Caco-2 (cell line): ENCODE measurements at regions not wholly inside any gene's neighbourhood (a gene's known extent, or its start where the extent isn't known, plus 50 kb on each side); places are given as distances from the start of the nearest gene placed in this dataset.

ENCODE experiments used
- BruUV-seq: library from RNA; stranded (reverse); fragments of 400-500 nt; replicated peaks from 2 replicates; lab custom pipeline; 2021; lab: Mats Ljungman, UMichigan
- CTCF ChIA-PET: fragments of 300-600 bp; sonication (Branson Sonifier 250); formaldehyde crosslinking; loops from one replicate; lab custom pipeline; 2022; ENCODE audit warnings: antibody characterized with exemption; lab: Charles Lee
- POLR2A ChIA-PET: fragments of 300-600 bp; sonication (Branson Sonifier 250); formaldehyde crosslinking; loops from one replicate; lab custom pipeline; 2022; ENCODE audit warnings: antibody characterized with exemption; lab: Charles Lee
- DNase-seq, 2 experiments: peaks; one replicate each; pipeline versions ENCODE4 v3.0.0 to v3.0.0-alpha.2; 2020 to 2022
- H3K27me3 ChIP-seq: replicated peaks from 2 replicates; pipeline ENCODE4 v1.6.0; 2011; ENCODE audit warnings: low read length; ENCODE audit not compliant: control insufficient read depth, insufficient read depth
- H3K36me3 ChIP-seq: 2 replicates; pipeline ENCODE4 v1.5.1; 2011; ENCODE audit warnings: low read length; ENCODE audit not compliant: control insufficient read depth, insufficient read depth
- H3K4me1 ChIP-seq: fragments of 250-450 bp; sonication (Bioruptor Pico); 2 replicates; pipeline ENCODE4 v1.5.1; 2020; ENCODE audit warnings: mild to moderate bottlenecking
- H3K4me3 ChIP-seq: 2 replicates; pipeline ENCODE4 v1.5.1; 2011; ENCODE audit warnings: low read depth, mild to moderate bottlenecking, control low read depth, low read length
- H3K9me3 ChIP-seq: fragments of 250-450 bp; sonication (Bioruptor Pico); 2 replicates; pipeline ENCODE4 v1.5.1; 2020; ENCODE audit warnings: mild to moderate bottlenecking, moderate library complexity
- H3K27ac Mint-ChIP-seq: one replicate; pipeline ENCODE4 v1.8.0; 2022; ENCODE audit warnings: mixed read lengths; ENCODE audit not compliant: unreplicated experiment
- H3K27me3 Mint-ChIP-seq: one replicate; pipeline ENCODE4 v1.8.0; 2022; ENCODE audit warnings: mixed read lengths; ENCODE audit not compliant: insufficient read depth, unreplicated experiment
- H3K36me3 Mint-ChIP-seq: one replicate; pipeline ENCODE4 v1.8.0; 2022; ENCODE audit warnings: mild to moderate bottlenecking, mixed read lengths; ENCODE audit not compliant: insufficient read depth, unreplicated experiment
- H3K4me1 Mint-ChIP-seq: one replicate; pipeline ENCODE4 v1.8.0; 2022; ENCODE audit warnings: low read depth, mixed read lengths; ENCODE audit not compliant: unreplicated experiment
- H3K4me3 Mint-ChIP-seq: one replicate; pipeline ENCODE4 v1.8.0; 2022; ENCODE audit warnings: mild to moderate bottlenecking, moderate library complexity, mixed read lengths; ENCODE audit not compliant: unreplicated experiment
- H3K9me3 Mint-ChIP-seq: one replicate; pipeline ENCODE4 v1.8.0; 2022; ENCODE audit warnings: mixed read lengths; ENCODE audit not compliant: unreplicated experiment
- intact Hi-C: fragments of 100-400 bp; cut with micrococcal nuclease; formaldehyde crosslinking; loops from one replicate; pipeline ENCODE4 v1.10.0; 2022; ENCODE audit not compliant: unreplicated experiment
- TF ChIP-seq, protein P1 (sequence below), 2 experiments: fragments of 200-600 bp in 1 of 2; IDR thresholded peaks; 1 replicate in 1 of 2; 2 replicates in 1 of 2; pipeline versions ENCODE4 v1.5.1 to v1.8.0; 2011 to 2022; ENCODE audit warnings: antibody characterized with exemption in 1 of 2, control low read depth in 1 of 2, inconsistent platforms in 1 of 2, low read depth in 1 of 2, low read length in 1 of 2, mild to moderate bottlenecking in 1 of 2, moderate library complexity in 1 of 2; ENCODE audit not compliant: insufficient read depth in 1 of 2, severe bottlenecking in 1 of 2, unreplicated experiment in 1 of 2

GRCh38 chr21:19759836-19760235, 1238.4 kb upstream of the NCAM2 start:
- no TSS peak for BruUV-seq
- H3K9me3 ChIP-seq = no peaks in the 10 kb centered on the region
- ChIA-PET CTCF (no interaction called here), POLR2A (no interaction called here)
- Mint-ChIP-seq H3K4me1 (no peaks in the 10 kb centered on the region), H3K27me3 (peaks cover 3% of the 10 kb centered on the region), H3K36me3 (no peaks in the 10 kb centered on the region), H3K4me3 (no peak overlapping the region), H3K27ac (no peak overlapping the region), H3K9me3 (no peaks in the 10 kb centered on the region)
- DNase-seq = no peak
- no peaks in the 10 kb centered on the region for H3K27me3 ChIP-seq
- intact Hi-C loops = no loop called here
- H3K36me3 ChIP-seq = no peaks in the 10 kb centered on the region
- TF ChIP-seq, protein P1, sequence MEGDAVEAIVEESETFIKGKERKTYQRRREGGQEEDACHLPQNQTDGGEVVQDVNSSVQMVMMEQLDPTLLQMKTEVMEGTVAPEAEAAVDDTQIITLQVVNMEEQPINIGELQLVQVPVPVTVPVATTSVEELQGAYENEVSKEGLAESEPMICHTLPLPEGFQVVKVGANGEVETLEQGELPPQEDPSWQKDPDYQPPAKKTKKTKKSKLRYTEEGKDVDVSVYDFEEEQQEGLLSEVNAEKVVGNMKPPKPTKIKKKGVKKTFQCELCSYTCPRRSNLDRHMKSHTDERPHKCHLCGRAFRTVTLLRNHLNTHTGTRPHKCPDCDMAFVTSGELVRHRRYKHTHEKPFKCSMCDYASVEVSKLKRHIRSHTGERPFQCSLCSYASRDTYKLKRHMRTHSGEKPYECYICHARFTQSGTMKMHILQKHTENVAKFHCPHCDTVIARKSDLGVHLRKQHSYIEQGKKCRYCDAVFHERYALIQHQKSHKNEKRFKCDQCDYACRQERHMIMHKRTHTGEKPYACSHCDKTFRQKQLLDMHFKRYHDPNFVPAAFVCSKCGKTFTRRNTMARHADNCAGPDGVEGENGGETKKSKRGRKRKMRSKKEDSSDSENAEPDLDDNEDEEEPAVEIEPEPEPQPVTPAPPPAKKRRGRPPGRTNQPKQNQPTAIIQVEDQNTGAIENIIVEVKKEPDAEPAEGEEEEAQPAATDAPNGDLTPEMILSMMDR (IDR thresholded peaks at IDR 0.05; ENCODE audit: insufficient read depth in 1 of 2, low read depth in 1 of 2, low read length in 1 of 2, severe bottlenecking in 1 of 2, unreplicated experiment in 1 of 2) = no peak
- no peaks in the 10 kb centered on the region for H3K4me1 ChIP-seq
- no peak overlapping the region for H3K4me3 ChIP-seq

DNA sequence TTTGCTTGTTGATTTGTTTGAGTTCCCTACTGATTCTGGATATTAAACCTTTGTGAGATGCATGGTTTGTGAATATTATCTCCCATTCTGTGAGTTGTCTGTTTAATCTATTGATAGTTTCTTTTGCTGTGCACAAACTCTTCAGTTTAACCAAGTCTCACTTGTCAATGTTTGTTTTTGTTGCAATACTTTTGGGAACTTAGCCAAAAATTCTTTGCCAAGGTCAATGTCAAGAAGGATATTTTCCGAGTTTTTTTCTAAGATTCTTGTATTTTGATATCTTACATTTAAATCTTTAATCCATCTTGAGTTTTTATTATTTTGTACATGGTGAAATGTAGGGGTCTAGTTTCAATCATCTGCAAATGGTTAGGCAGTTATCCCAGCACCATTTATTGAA, 1230.7 kb upstream of the NCAM2 start:
- TF ChIP-seq, protein P1 (IDR thresholded peaks at IDR 0.05; ENCODE audit: insufficient read depth in 1 of 2, low read depth in 1 of 2, low read length in 1 of 2, severe bottlenecking in 1 of 2, unreplicated experiment in 1 of 2) = no peak
- Mint-ChIP-seq H3K4me3 (no peak overlapping the region), H3K4me1 (no peaks in the 10 kb centered on the region), H3K36me3 (no peaks in the 10 kb centered on the region), H3K27ac (no peak overlapping the region), H3K9me3 (no peaks in the 10 kb centered on the region), H3K27me3 (no peaks in the 10 kb centered on the region)
- BruUV-seq = no TSS peak
- intact Hi-C loops = no loop called here
- ChIA-PET POLR2A (no interaction called here), CTCF (no interaction called here)
- DNase-seq = no peak
- Histone ChIP-seq H3K36me3 (no peaks in the 10 kb centered on the region), H3K4me1 (no peaks in the 10 kb centered on the region), H3K4me3 (no peak overlapping the region), H3K9me3 (no peaks in the 10 kb centered on the region), H3K27me3 (no peaks in the 10 kb centered on the region)

GRCh38 chr21:19771881-19772280, 1226.3 kb upstream of the NCAM2 start:
- no peaks in the 10 kb centered on the region for H3K36me3 ChIP-seq
- no peaks in the 10 kb centered on the region for H3K4me1 ChIP-seq
- TF ChIP-seq, protein P1 (IDR thresholded peaks at IDR 0.05; ENCODE audit: insufficient read depth in 1 of 2, low read depth in 1 of 2, low read length in 1 of 2, severe bottlenecking in 1 of 2, unreplicated experiment in 1 of 2) = no peak
- no peaks in the 10 kb centered on the region for H3K9me3 ChIP-seq
- Mint-ChIP-seq H3K4me3 (no peak overlapping the region), H3K4me1 (no peaks in the 10 kb centered on the region), H3K27ac (no peak overlapping the region), H3K27me3 (no peaks in the 10 kb centered on the region), H3K9me3 (no peaks in the 10 kb centered on the region), H3K36me3 (no peaks in the 10 kb centered on the region)
- no peak for DNase-seq
- no peaks in the 10 kb centered on the region for H3K27me3 ChIP-seq
- no TSS peak for BruUV-seq
- no peak overlapping the region for H3K4me3 ChIP-seq
- ChIA-PET POLR2A (no interaction called here), CTCF (no interaction called here)
- intact Hi-C loops = no loop called here
